ENCODE measurements at regions not wholly inside any gene's neighbourhood (a gene's known extent, or its start where the extent isn't known, plus 50 kb on each side); places are given as distances from the start of the nearest gene placed in this dataset.

GRCh38 chr5:62779010-62779422, 200.4 kb downstream of the LRRC70 start:
- intact Hi-C loops (cut with micrococcal nuclease), result loop anchor here (1.0 kb wide), 2 partner anchors 319 to 336 kb away; no protein-coding TSS in a partner anchor
- in situ Hi-C loops (cut with MboI; ENCODE audit: low sequenced_read_pairs), result loop anchor here (5.0 kb wide), 1 partner anchor 322 kb away; no protein-coding TSS in a partner anchor
- ATAC-seq (ENCODE audit: low read depth), result peak; percentile 92

More at GRCh38 chr5:62779010-62779422, 200.4 kb downstream of the LRRC70 start:
- Histone ChIP-seq H3K9me1 (ENCODE audit: insufficient read depth, low read length) (no peaks in the 10 kb centered on the region), H4K91ac (ENCODE audit: insufficient read depth, low read depth, low read length) (no peak overlapping the region), H3K18ac (ENCODE audit: low read depth, low read length) (no peak overlapping the region), H3K4me3 (ENCODE audit: insufficient read depth, low read depth, low read length) (no peak overlapping the region), H2BK5ac (ENCODE audit: low read depth, low read length, poor library complexity, severe bottlenecking) (no peak overlapping the region), H2AK5ac (ENCODE audit: low read depth, low read length) (no peak overlapping the region), H3K4me1 (ENCODE audit: control insufficient read depth, insufficient read depth, low read length) (no peaks in the 10 kb centered on the region), H3K9ac (ENCODE audit: low read depth, low read length) (no peak overlapping the region), H2BK120ac (ENCODE audit: low read depth, low read length) (no peak overlapping the region), H3K27me3 (ENCODE audit: control insufficient read depth, insufficient read depth, low read length) (no peaks in the 10 kb centered on the region), H3K23ac (ENCODE audit: low read depth, low read length) (no peak overlapping the region), H3K36me3 (ENCODE audit: control insufficient read depth, insufficient read depth, low read length) (no peaks in the 10 kb centered on the region), H3K79me1 (ENCODE audit: low read depth in 1 of 2, low read length in 2 of 2) (no peaks in the 10 kb centered on the region), H2BK20ac (ENCODE audit: low read depth, low read length) (no peak overlapping the region), H2AK9ac (replicated peaks; ENCODE audit: low read depth, low read length, poor library complexity) (no peak overlapping the region), H3K4ac (ENCODE audit: low read depth, low read length) (no peak overlapping the region), H3K27ac (ENCODE audit: insufficient read depth, low read length) (no peak overlapping the region), H3K56ac (ENCODE audit: extremely low read depth, insufficient read depth, low read length) (no peak overlapping the region), H3K14ac (replicated peaks; ENCODE audit: low read depth, low read length) (no peak overlapping the region), H2BK15ac (ENCODE audit: low read depth, low read length) (no peak overlapping the region), H3K9me3 (ENCODE audit: control insufficient read depth, insufficient read depth, low read length) (no peaks in the 10 kb centered on the region), H3K4me2 (ENCODE audit: low read depth, low read length) (no peak overlapping the region), H2AFZ (replicated peaks; ENCODE audit: low read length, poor library complexity) (no peak overlapping the region), H4K20me1 (ENCODE audit: insufficient read depth, low read length) (no peaks in the 10 kb centered on the region), H4K5ac (ENCODE audit: low read depth, low read length) (no peak overlapping the region), H4K8ac (ENCODE audit: low read depth in 2 of 2, low read length in 2 of 2) (no peak overlapping the region)
- BruUV-seq (replicated peaks), result no TSS peak
- dilution Hi-C loops (cut with HindIII; ENCODE audit: low sequenced_read_pairs, unreplicated experiment), result no loop called here
- ChIA-PET POLR2A (ENCODE audit: unreplicated experiment) (no interaction called here), CTCF (interaction anchor here (0.6 to 1.6 kb wide), 8 partner anchors 315 to 1424 kb away, joined by 3 to 11 read pairs (median 6); no protein-coding TSS in a partner anchor)
- WGBS, 2 experiments (ENCODE audit: extremely low coverage in 2 of 2, insufficient read length in 1 of 2), result no CpG with 5 or more reads among the region's 5 CpGs
- peak; percentile 81 for TF ChIP-seq CTCF (conservative IDR thresholded peaks at IDR 0.05; ENCODE audit: low read depth, low read length)
- peak; percentile 75 for TF ChIP-seq RAD21 (IDR thresholded peaks at IDR 0.05; ENCODE audit: low read length)
- no peak for TF ChIP-seq MAFK (IDR thresholded peaks at IDR 0.05; ENCODE audit: low read depth, low read length)
- peak; percentile 59 for TF ChIP-seq SMC3 (IDR thresholded peaks at IDR 0.05; ENCODE audit: low read depth, low read length)
- DNase-seq, result peak; percentile 60

All from IMR-90 (cell line).